ENCODE measurements at regions not wholly inside any gene's neighbourhood (a gene's known extent, or its start where the extent isn't known, plus 50 kb on each side); places are given as distances from the start of the nearest gene placed in this dataset.
A peak's percentile ranks its signal among the peaks of the same experiment; 100 is the strongest.

DNA sequence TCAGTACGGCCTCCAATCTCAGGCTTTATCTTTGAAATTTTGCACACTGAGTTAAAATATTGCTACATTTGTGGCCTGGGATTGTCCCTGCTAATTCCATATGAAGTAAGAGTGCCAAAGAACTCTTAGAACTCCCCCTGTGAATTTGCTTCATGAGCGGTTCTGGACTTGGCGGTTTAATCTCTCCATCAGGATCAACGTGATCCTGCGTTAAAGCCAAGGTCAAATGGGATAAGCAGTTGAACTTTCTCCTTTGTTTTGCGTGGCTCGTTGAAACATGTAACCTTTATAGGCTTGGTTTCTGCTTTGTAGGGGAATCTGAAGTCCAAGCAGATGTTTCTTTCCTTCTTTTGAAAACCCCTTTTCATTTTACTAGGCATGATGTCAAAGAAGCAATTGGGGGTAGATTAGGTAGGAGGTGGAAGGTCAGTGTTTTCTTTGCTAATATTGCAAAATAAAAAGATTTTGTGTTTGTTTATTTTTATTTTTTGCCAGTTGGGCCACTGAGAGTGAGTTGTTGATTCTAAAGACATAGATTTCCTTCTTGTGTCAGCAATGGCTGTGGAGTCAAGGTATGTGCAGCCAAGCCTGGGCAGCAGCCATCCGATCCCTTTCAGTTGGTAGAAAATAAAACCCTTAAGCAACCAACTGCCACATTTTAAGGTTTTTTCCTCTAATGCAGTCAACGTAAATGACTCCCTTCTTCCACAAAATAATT lies 390.8 kb downstream of the NNT start (continued):
- TF ChIP-seq SOX6 (IDR thresholded peaks at IDR 0.05) (no peak), SOX6 (CRISPR knock-in tag; IDR thresholded peaks at IDR 0.05) (peak; percentile 49; the same call in 1 of the 2 replicates), SOX13 (IDR thresholded peaks at IDR 0.05) (no peak), SOX13 (CRISPR knock-in tag; conservative IDR thresholded peaks at IDR 0.05 in 1 of 2, IDR thresholded peaks at IDR 0.05 in 1 of 2) (peak in 1 of 2 experiments; percentile 64; a peak in 2 of 4 replicates), WIZ (CRISPR knock-in tag; IDR thresholded peaks at IDR 0.05) (no peak), POGZ (CRISPR knock-in tag; IDR thresholded peaks at IDR 0.05) (peak; percentile 43; the same call in 1 of the 2 replicates), ASH2L (IDR thresholded peaks at IDR 0.05; ENCODE audit: insufficient read length, low read depth, low read length) (no peak), SALL1 (CRISPR knock-in tag; IDR thresholded peaks at IDR 0.05) (0 out of 2 replicates have a peak, but pooled peaks have one; percentile 15), ZBTB3 (CRISPR knock-in tag; IDR thresholded peaks at IDR 0.05; ENCODE audit: borderline replicate concordance, low read depth) (peak; percentile 56; the same call in 1 of the 2 replicates), EP300 (IDR thresholded peaks at IDR 0.05; ENCODE audit: low read depth in 2 of 2, low read length in 2 of 2) (peak in 1 of 2 experiments; percentile 14; a peak in 1 of 4 replicates), EP300 (CRISPR knock-in tag; IDR thresholded peaks at IDR 0.05; ENCODE audit: borderline replicate concordance) (no peak), RFXAP (CRISPR knock-in tag; IDR thresholded peaks at IDR 0.05; ENCODE audit: borderline replicate concordance) (no peak), HNF4A (CRISPR knock-in tag; IDR thresholded peaks at IDR 0.05) (peak; percentile 57), EHMT2 (IDR thresholded peaks at IDR 0.05; ENCODE audit: borderline replicate concordance, low read depth, low read length) (0 out of 2 replicates have a peak, but pooled peaks have one; percentile 43), MLXIP (CRISPR knock-in tag; IDR thresholded peaks at IDR 0.05; ENCODE audit: borderline replicate concordance) (no peak), ZNF138 (CRISPR knock-in tag; IDR thresholded peaks at IDR 0.05; ENCODE audit: low read depth) (no peak), NR2F6 (IDR thresholded peaks at IDR 0.05) (peak; percentile 35; the same call in 1 of the 2 replicates), NR2F6 (CRISPR knock-in tag; IDR thresholded peaks at IDR 0.05) (no peak)
- TF ChIP-seq, protein P1, sequence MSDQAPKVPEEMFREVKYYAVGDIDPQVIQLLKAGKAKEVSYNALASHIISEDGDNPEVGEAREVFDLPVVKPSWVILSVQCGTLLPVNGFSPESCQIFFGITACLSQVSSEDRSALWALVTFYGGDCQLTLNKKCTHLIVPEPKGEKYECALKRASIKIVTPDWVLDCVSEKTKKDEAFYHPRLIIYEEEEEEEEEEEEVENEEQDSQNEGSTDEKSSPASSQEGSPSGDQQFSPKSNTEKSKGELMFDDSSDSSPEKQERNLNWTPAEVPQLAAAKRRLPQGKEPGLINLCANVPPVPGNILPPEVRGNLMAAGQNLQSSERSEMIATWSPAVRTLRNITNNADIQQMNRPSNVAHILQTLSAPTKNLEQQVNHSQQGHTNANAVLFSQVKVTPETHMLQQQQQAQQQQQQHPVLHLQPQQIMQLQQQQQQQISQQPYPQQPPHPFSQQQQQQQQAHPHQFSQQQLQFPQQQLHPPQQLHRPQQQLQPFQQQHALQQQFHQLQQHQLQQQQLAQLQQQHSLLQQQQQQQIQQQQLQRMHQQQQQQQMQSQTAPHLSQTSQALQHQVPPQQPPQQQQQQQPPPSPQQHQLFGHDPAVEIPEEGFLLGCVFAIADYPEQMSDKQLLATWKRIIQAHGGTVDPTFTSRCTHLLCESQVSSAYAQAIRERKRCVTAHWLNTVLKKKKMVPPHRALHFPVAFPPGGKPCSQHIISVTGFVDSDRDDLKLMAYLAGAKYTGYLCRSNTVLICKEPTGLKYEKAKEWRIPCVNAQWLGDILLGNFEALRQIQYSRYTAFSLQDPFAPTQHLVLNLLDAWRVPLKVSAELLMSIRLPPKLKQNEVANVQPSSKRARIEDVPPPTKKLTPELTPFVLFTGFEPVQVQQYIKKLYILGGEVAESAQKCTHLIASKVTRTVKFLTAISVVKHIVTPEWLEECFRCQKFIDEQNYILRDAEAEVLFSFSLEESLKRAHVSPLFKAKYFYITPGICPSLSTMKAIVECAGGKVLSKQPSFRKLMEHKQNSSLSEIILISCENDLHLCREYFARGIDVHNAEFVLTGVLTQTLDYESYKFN (CRISPR knock-in tag; conservative IDR thresholded peaks at IDR 0.05) = peak; percentile 40; the same call in 1 of the 2 replicates
- TF ChIP-seq, protein P2, sequence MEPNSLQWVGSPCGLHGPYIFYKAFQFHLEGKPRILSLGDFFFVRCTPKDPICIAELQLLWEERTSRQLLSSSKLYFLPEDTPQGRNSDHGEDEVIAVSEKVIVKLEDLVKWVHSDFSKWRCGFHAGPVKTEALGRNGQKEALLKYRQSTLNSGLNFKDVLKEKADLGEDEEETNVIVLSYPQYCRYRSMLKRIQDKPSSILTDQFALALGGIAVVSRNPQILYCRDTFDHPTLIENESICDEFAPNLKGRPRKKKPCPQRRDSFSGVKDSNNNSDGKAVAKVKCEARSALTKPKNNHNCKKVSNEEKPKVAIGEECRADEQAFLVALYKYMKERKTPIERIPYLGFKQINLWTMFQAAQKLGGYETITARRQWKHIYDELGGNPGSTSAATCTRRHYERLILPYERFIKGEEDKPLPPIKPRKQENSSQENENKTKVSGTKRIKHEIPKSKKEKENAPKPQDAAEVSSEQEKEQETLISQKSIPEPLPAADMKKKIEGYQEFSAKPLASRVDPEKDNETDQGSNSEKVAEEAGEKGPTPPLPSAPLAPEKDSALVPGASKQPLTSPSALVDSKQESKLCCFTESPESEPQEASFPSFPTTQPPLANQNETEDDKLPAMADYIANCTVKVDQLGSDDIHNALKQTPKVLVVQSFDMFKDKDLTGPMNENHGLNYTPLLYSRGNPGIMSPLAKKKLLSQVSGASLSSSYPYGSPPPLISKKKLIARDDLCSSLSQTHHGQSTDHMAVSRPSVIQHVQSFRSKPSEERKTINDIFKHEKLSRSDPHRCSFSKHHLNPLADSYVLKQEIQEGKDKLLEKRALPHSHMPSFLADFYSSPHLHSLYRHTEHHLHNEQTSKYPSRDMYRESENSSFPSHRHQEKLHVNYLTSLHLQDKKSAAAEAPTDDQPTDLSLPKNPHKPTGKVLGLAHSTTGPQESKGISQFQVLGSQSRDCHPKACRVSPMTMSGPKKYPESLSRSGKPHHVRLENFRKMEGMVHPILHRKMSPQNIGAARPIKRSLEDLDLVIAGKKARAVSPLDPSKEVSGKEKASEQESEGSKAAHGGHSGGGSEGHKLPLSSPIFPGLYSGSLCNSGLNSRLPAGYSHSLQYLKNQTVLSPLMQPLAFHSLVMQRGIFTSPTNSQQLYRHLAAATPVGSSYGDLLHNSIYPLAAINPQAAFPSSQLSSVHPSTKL (CRISPR knock-in tag; IDR thresholded peaks at IDR 0.05) = 0 out of 2 replicates have a peak, but pooled peaks have one; percentile 17

Data from HepG2 (cell line).